B cell (primary cell): ENCODE measurements at regions not wholly inside any gene's neighbourhood (a gene's known extent, or its start where the extent isn't known, plus 50 kb on each side); places are given as distances from the start of the nearest gene placed in this dataset.

Experiments
- ATAC-seq: fragments of 200-7000 bp; cut with Tn5 transposase; one replicate; pipeline ENCODE4 v1.10.0; 2021; ENCODE audit warnings: low read depth, mild to moderate bottlenecking, moderate number of reproducible peaks, moderate library complexity
- CTCF ChIA-PET: fragments of 350-600 bp; sonication (Branson Sonifier 250); formaldehyde crosslinking; loops from one replicate; lab custom pipeline; 2021; ENCODE audit warnings: antibody characterized with exemption, inconsistent platforms; lab: Charles Lee
- POLR2A ChIA-PET: fragments of 350-600 bp; sonication (Branson Sonifier 250); formaldehyde crosslinking; loops from one replicate; lab custom pipeline; 2021; ENCODE audit warnings: antibody characterized with exemption; lab: Charles Lee
- DNase-seq: peaks from one replicate; pipeline ENCODE4 v3.0.0; 2013
- H2AFZ ChIP-seq: 2 replicates; pipeline ENCODE4 v1.6.1; 2012; ENCODE audit warnings: mild to moderate bottlenecking, low read depth, low read length; ENCODE audit not compliant: insufficient read depth, poor library complexity, severe bottlenecking
- H3K27ac ChIP-seq, 2 donors: 1 replicate in 1 of 2; 2 replicates in 1 of 2; pipeline ENCODE4 v1.5.1; 2012 to 2013; ENCODE audit warnings: low read length in 2 of 2, mild to moderate bottlenecking in 2 of 2, moderate library complexity in 1 of 2
- H3K27me3 ChIP-seq, 4 experiments: fragments of 200-600 bp in 1 of 4; sonication (generic) in 1 of 4; replicated peaks in 1 of 4; 1 replicate in 2 of 4; 2 replicates in 2 of 4; pipeline versions ENCODE4 v1.6.1 to v1.7.0; 2013 to 2016; ENCODE audit warnings: low read length in 3 of 4, mild to moderate bottlenecking in 2 of 4, mixed read lengths in 1 of 4, moderate library complexity in 1 of 4; ENCODE audit not compliant: insufficient read depth in 4 of 4, control insufficient read depth in 3 of 4; ENCODE audit errors: control extremely low read depth in 1 of 4
- H3K36me3 ChIP-seq, 2 experiments: replicated peaks in 1 of 2; 1 replicate in 1 of 2; 2 replicates in 1 of 2; pipeline versions ENCODE4 v1.6.1 to v1.7.1; 2013; ENCODE audit warnings: low read length in 1 of 2; ENCODE audit not compliant: insufficient read depth in 2 of 2, control insufficient read depth in 1 of 2; ENCODE audit errors: control extremely low read depth in 1 of 2, extremely low read depth in 1 of 2
- H3K4me1 ChIP-seq, 2 donors: fragments of 200-600 bp in 1 of 2; sonication (generic) in 1 of 2; 1 replicate in 1 of 2; 2 replicates in 1 of 2; pipeline versions ENCODE4 v1.5.1 to v1.6.1; 2013 to 2017; ENCODE audit warnings: low read length in 2 of 2; ENCODE audit not compliant: control insufficient read depth in 2 of 2, insufficient read depth in 2 of 2
- H3K4me2 ChIP-seq: replicated peaks from 2 replicates; pipeline ENCODE3; 2012; ENCODE audit warnings: mild to moderate bottlenecking, low read depth, low read length; ENCODE audit not compliant: poor library complexity, severe bottlenecking
- H3K4me3 ChIP-seq, 5 experiments: fragments of 200-600 bp in 1 of 5; sonication (generic) in 1 of 5; 1 replicate in 3 of 5; 2 replicates in 2 of 5; pipeline versions ENCODE4 v1.5.1 to v1.7.0; 2011 to 2016; ENCODE audit warnings: low read length in 4 of 5, mild to moderate bottlenecking in 4 of 5, low read depth in 2 of 5, control low read depth in 1 of 5, moderate library complexity in 1 of 5; ENCODE audit not compliant: insufficient read depth in 1 of 5; ENCODE audit errors: control extremely low read depth in 1 of 5, extremely low read depth in 1 of 5
- H3K79me2 ChIP-seq: fragments of 200-600 bp; sonication (generic); one replicate; pipeline ENCODE4 v1.6.0; 2016; ENCODE audit warnings: low read length; ENCODE audit not compliant: control insufficient read depth, insufficient read depth
- H3K9ac ChIP-seq: fragments of 200-600 bp; sonication (generic); 2 replicates; pipeline ENCODE4 v1.6.1; 2017; ENCODE audit warnings: mild to moderate bottlenecking, low read length, moderate library complexity
- H3K9me3 ChIP-seq, 3 donors: one replicate each; pipeline versions ENCODE4 v1.6.1 to v1.7.1; 2013; ENCODE audit warnings: low read length in 2 of 3; ENCODE audit not compliant: control insufficient read depth in 2 of 3, insufficient read depth in 1 of 3; ENCODE audit errors: control extremely low read depth in 1 of 3
- H4K20me1 ChIP-seq: 2 replicates; pipeline ENCODE4 v1.6.0; 2012; ENCODE audit warnings: mild to moderate bottlenecking, low read length; ENCODE audit not compliant: insufficient read depth, control insufficient read depth, poor library complexity, severe bottlenecking
- H3K27ac Mint-ChIP-seq: one replicate; pipeline ENCODE4 v1.8.0; 2021; ENCODE audit warnings: mixed read lengths
- H3K27me3 Mint-ChIP-seq: one replicate; pipeline ENCODE4 v1.8.0; 2021; ENCODE audit warnings: mixed read lengths
- H3K4me1 Mint-ChIP-seq: one replicate; pipeline ENCODE4 v1.8.0; 2021; ENCODE audit warnings: mixed read lengths
- H3K4me3 Mint-ChIP-seq: one replicate; pipeline ENCODE4 v1.8.0; 2021; ENCODE audit warnings: mixed read lengths
- H3K9me3 Mint-ChIP-seq: one replicate; pipeline ENCODE4 v1.8.0; 2022; ENCODE audit warnings: mixed read lengths; ENCODE audit not compliant: insufficient read depth
- EZH2 ChIP-seq: IDR thresholded peaks from 2 replicates; pipeline ENCODE4 v1.6.1; 2012; ENCODE audit warnings: borderline replicate concordance, low read depth, mild to moderate bottlenecking, moderate library complexity, low read length; ENCODE audit not compliant: insufficient read depth, poor library complexity, severe bottlenecking
- WGBS: methylation state at CpG from one replicate; pipeline ENCODE4 v1.1.5; 2013; ENCODE audit warnings: missing lambda C conversion rate; ENCODE audit not compliant: insufficient coverage; 5-methylcytosine and 5-hydroxymethylcytosine counted together
- intact Hi-C: fragments of 100-400 bp; cut with micrococcal nuclease; formaldehyde crosslinking; loops from one replicate; pipeline ENCODE4 v1.10.0; 2022
- TF ChIP-seq, protein P1 (sequence below): fragments of 200-600 bp; IDR thresholded peaks from one replicate; pipeline ENCODE4 v1.8.0; 2022; ENCODE audit warnings: antibody characterized with exemption, mild to moderate bottlenecking

DNA sequence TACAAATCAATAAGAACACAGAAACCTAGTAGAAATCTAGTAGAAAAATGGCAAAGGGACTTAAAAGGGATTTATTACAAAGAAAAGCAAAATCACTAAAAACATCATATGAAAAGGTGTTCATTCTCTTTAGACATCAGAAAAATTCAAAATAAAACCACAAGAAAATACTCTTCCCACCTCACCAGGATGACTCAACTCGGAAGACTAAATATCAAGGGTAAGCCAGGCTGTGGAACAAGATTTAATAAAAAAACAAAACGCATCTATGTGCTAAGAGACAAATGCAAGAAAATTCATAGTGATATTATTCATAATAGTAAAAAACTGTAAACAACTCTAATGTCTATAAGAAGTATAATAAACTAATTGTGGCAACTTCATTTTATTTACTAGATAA is 181.6 kb upstream of the GHR start:
- H3K27ac Mint-ChIP-seq = no peak overlapping the region
- ChIA-PET POLR2A (no interaction called here), CTCF (no interaction called here)
- Histone ChIP-seq H4K20me1 (no peaks in the 10 kb centered on the region), H3K9me3 (no peaks in the 10 kb centered on the region), H2AFZ (no peak overlapping the region), H3K4me1 (no peaks in the 10 kb centered on the region), H3K27ac (no peak overlapping the region), H3K9ac (no peak overlapping the region), H3K4me3 (no peak overlapping the region), H3K27me3 (no peaks in the 10 kb centered on the region), H3K79me2 (no peaks in the 10 kb centered on the region), H3K4me2 (no peak overlapping the region), H3K36me3 (no peaks in the 10 kb centered on the region)
- no peak for DNase-seq
- intact Hi-C loops = no loop called here
- no CpG with 5 or more reads among the region's 2 CpGs for WGBS
- no peaks in the 10 kb centered on the region for H3K4me1 Mint-ChIP-seq
- no peak for ATAC-seq
- TF ChIP-seq EZH2 = no peak
- TF ChIP-seq, protein P1, sequence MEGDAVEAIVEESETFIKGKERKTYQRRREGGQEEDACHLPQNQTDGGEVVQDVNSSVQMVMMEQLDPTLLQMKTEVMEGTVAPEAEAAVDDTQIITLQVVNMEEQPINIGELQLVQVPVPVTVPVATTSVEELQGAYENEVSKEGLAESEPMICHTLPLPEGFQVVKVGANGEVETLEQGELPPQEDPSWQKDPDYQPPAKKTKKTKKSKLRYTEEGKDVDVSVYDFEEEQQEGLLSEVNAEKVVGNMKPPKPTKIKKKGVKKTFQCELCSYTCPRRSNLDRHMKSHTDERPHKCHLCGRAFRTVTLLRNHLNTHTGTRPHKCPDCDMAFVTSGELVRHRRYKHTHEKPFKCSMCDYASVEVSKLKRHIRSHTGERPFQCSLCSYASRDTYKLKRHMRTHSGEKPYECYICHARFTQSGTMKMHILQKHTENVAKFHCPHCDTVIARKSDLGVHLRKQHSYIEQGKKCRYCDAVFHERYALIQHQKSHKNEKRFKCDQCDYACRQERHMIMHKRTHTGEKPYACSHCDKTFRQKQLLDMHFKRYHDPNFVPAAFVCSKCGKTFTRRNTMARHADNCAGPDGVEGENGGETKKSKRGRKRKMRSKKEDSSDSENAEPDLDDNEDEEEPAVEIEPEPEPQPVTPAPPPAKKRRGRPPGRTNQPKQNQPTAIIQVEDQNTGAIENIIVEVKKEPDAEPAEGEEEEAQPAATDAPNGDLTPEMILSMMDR = no peak
- H3K9me3 Mint-ChIP-seq = no peaks in the 10 kb centered on the region
- no peak overlapping the region for H3K4me3 Mint-ChIP-seq
- H3K27me3 Mint-ChIP-seq = peaks cover 4% of the 10 kb centered on the region

DNA sequence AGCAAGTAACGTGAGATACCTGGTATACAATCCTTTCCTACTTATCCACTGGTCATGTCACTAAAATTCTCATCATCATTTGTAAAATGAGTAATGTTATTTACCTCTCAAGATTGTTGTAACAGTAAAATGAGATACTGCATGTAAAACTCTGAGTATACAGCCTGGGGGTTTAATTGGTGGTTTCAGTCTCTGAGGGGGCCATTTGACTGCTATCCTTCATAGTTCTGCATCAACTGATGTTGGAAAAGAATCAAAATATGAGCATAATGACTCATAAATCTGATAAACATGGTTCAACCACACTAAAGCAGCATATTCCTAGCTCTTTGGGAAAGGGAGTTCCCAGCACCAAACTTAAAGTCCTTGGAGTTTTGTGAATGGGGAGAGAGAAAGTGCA is 181.0 kb upstream of the GHR start:
- H3K9me3 ChIP-seq = no peaks in the 10 kb centered on the region
- intact Hi-C loops = no loop called here
- no peaks in the 10 kb centered on the region for H3K27me3 Mint-ChIP-seq
- ATAC-seq (no peak), DNase-seq (no peak)
- WGBS = no CpG with 5 or more reads among the region's 1 CpG
- H3K9ac ChIP-seq = no peak overlapping the region
- no peak overlapping the region for H3K27ac ChIP-seq
- no peaks in the 10 kb centered on the region for H3K4me1 Mint-ChIP-seq
- H3K4me1 ChIP-seq = no peaks in the 10 kb centered on the region
- no peak overlapping the region for H3K4me3 Mint-ChIP-seq
- no peak overlapping the region for H3K27ac Mint-ChIP-seq
- H3K4me3 ChIP-seq = no peak overlapping the region
- H3K79me2 ChIP-seq = no peaks in the 10 kb centered on the region
- CTCF ChIA-PET = no interaction called here
- H3K36me3 ChIP-seq = no peaks in the 10 kb centered on the region
- H3K9me3 Mint-ChIP-seq = no peaks in the 10 kb centered on the region
- no peaks in the 10 kb centered on the region for H3K27me3 ChIP-seq
- no peaks in the 10 kb centered on the region for H4K20me1 ChIP-seq
- no peak for TF ChIP-seq EZH2
- TF ChIP-seq, protein P1 = no peak
- POLR2A ChIA-PET = no interaction called here
- no peak overlapping the region for H3K4me2 ChIP-seq
- no peak overlapping the region for H2AFZ ChIP-seq
